A549 (cell line): ENCODE measurements at regions not wholly inside any gene's neighbourhood (a gene's known extent, or its start where the extent isn't known, plus 50 kb on each side); places are given as distances from the start of the nearest gene placed in this dataset.

Source experiments
- ATAC-seq, 2 experiments: fragments of 200-7000 bp in 1 of 2; fragments of >200 bp in 1 of 2; cut with Nextera tagmentation in 1 of 2; cut with Tn5 transposase in 1 of 2; 3 replicates each; pipeline versions ENCODE4 v1.8.0 to v1.9.1; 2018 to 2020; ENCODE audit warnings: mild to moderate bottlenecking in 1 of 2, moderate library complexity in 1 of 2
- CTCF ChIA-PET: fragments of 300-600 bp; sonication (Branson Sonifier 250); formaldehyde crosslinking; extraction: SDS; loops from one replicate; lab custom pipeline; 2021; ENCODE audit warnings: antibody characterized with exemption, inconsistent platforms; lab: Yijun Ruan, JAX
- POLR2A ChIA-PET: fragments of 350-600 bp; formaldehyde crosslinking; extraction: SDS; loops from one replicate; lab custom pipeline; 2021; ENCODE audit warnings: antibody characterized with exemption, inconsistent platforms; lab: Yijun Ruan, JAX
- DNase-seq, 2 experiments: peaks; one replicate each; pipeline versions ENCODE4 v3.0.0 to v3.0.0-alpha.2; 2011 to 2016; ENCODE audit warnings: low read depth in 1 of 2, low spot score in 1 of 2
- FAIRE-seq: peaks from 2 replicates; lab custom pipeline; 2011; peaks lifted over from hg19 to GRCh38; lab: Jason Lieb, UNC
- H3K27ac ChIP-seq, 2 experiments: fragments of >200 bp; sonication (Bioruptor Twin); formaldehyde crosslinking; 3 replicates each; pipeline ENCODE4 v1.5.1; 2016 to 2017
- H3K4me1 ChIP-seq: fragments of >200 bp; sonication (Bioruptor Twin); formaldehyde crosslinking; 3 replicates; pipeline ENCODE4 v1.6.1; 2016
- H3K4me2 ChIP-seq: fragments of >200 bp; sonication (Bioruptor Twin); formaldehyde crosslinking; 3 replicates; pipeline ENCODE4 v1.6.1; 2016
- H3K4me3 ChIP-seq: fragments of >200 bp; sonication (Bioruptor Twin); formaldehyde crosslinking; 3 replicates; pipeline ENCODE4 v1.5.1; 2016
- H3K9me3 ChIP-seq: fragments of >200 bp; sonication (Bioruptor Twin); formaldehyde crosslinking; 3 replicates; pipeline ENCODE4 v1.6.1; 2016
- ATOH8 ChIP-seq: fragments of 250-450 bp; sonication (Bioruptor Pico); IDR thresholded peaks from 2 replicates; pipeline ENCODE4 v1.5.0; 2020; ENCODE audit warnings: low read depth, mild to moderate bottlenecking, moderate library complexity
- BCL3 ChIP-seq: fragments of >200 bp; sonication (Bioruptor Twin); formaldehyde crosslinking; IDR thresholded peaks from 3 replicates; pipeline ENCODE4 v1.6.1; 2016
- CBX2 ChIP-seq: fragments of 200-600 bp; sonication (generic); IDR thresholded peaks from 2 replicates; pipeline ENCODE4 v1.6.1; 2016; ENCODE audit warnings: low read depth, mild to moderate bottlenecking, borderline replicate concordance
- CEBPB ChIP-seq, 2 experiments: fragments of >200 bp in 1 of 2; sonication (Bioruptor Twin) in 1 of 2; formaldehyde crosslinking in 1 of 2; IDR thresholded peaks; 2 replicates each; pipeline ENCODE4 v1.6.1; 2012 to 2016
- CHD2 ChIP-seq: fragments of 150-350 bp; IDR thresholded peaks from 2 replicates; pipeline ENCODE4 v1.6.1; 2014; ENCODE audit warnings: low read length; ENCODE audit not compliant: partially characterized antibody
- CHD4 ChIP-seq: fragments of 200-600 bp; sonication (generic); IDR thresholded peaks from 2 replicates; pipeline ENCODE4 v1.6.1; 2016; ENCODE audit warnings: antibody characterized with exemption, mild to moderate bottlenecking, borderline replicate concordance
- E2F6 ChIP-seq: IDR thresholded peaks from 2 replicates; pipeline ENCODE4 v1.6.1; 2012; ENCODE audit warnings: low read depth, borderline replicate concordance
- ESRRA ChIP-seq: fragments of 150-350 bp; IDR thresholded peaks from 2 replicates; pipeline ENCODE4 v1.6.1; 2014; ENCODE audit warnings: mild to moderate bottlenecking, low read length, borderline replicate concordance
- HDAC2 ChIP-seq: fragments of 200-600 bp; sonication (generic); IDR thresholded peaks from 2 replicates; pipeline ENCODE4 v1.6.1; 2016
- HES2 ChIP-seq: fragments of >200 bp; sonication (Bioruptor Twin); formaldehyde crosslinking; IDR thresholded peaks from 2 replicates; pipeline ENCODE4 v1.6.1; 2016
- HOXB13 ChIP-seq: fragments of 250-450 bp; sonication (Bioruptor Pico); IDR thresholded peaks from 2 replicates; pipeline ENCODE4 v1.5.0; 2020; ENCODE audit warnings: low read depth, mild to moderate bottlenecking, moderate library complexity
- JUN ChIP-seq, 2 experiments: fragments of >200 bp; sonication (Bioruptor Twin); formaldehyde crosslinking; IDR thresholded peaks; 2 replicates in 1 of 2; 3 replicates in 1 of 2; pipeline ENCODE4 v1.6.1; 2016 to 2017
- KDM1A ChIP-seq: fragments of 200-600 bp; sonication (generic); IDR thresholded peaks from 2 replicates; pipeline ENCODE4 v1.6.1; 2016; ENCODE audit warnings: low read depth, mild to moderate bottlenecking
- MAFK ChIP-seq: fragments of 450-650 bp; IDR thresholded peaks from 2 replicates; pipeline ENCODE4 v1.6.1; 2014; ENCODE audit not compliant: partially characterized antibody
- NFE2L2 ChIP-seq: fragments of 150-350 bp; conservative IDR thresholded peaks from 2 replicates; pipeline ENCODE4 v1.6.1; 2014; ENCODE audit warnings: low read length
- NR3C1 ChIP-seq: fragments of >200 bp; sonication (Bioruptor Twin); formaldehyde crosslinking; IDR thresholded peaks from 3 replicates; pipeline ENCODE4 v1.6.1; 2017
- PBX3 ChIP-seq: IDR thresholded peaks from 2 replicates; pipeline ENCODE4 v1.6.1; 2012
- POLR2A ChIP-seq: IDR thresholded peaks from 2 replicates; pipeline ENCODE4 v1.6.1; 2012; ENCODE audit warnings: mild to moderate bottlenecking, low read length
- RAD21 ChIP-seq, 2 experiments: fragments of >200 bp in 1 of 2; sonication (Bioruptor Twin) in 1 of 2; formaldehyde crosslinking in 1 of 2; IDR thresholded peaks in 1 of 2; conservative IDR thresholded peaks in 1 of 2; 2 replicates in 1 of 2; 3 replicates in 1 of 2; pipeline ENCODE4 v1.6.1; 2012 to 2018; ENCODE audit warnings: inconsistent platforms in 1 of 2
- REST ChIP-seq: fragments of 200-600 bp; sonication (generic); IDR thresholded peaks from 2 replicates; pipeline ENCODE4 v1.6.1; 2016; ENCODE audit warnings: antibody characterized with exemption, mild to moderate bottlenecking, moderate library complexity
- TP53 ChIP-seq: fragments of 250-450 bp; sonication (Bioruptor Pico); IDR thresholded peaks from 2 replicates; pipeline ENCODE4 v1.5.0; 2021; ENCODE audit warnings: mild to moderate bottlenecking, moderate library complexity
- ZFP36 ChIP-seq: fragments of 450-650 bp; IDR thresholded peaks from 2 replicates; pipeline ENCODE4 v1.6.1; 2014; ENCODE audit warnings: borderline replicate concordance; ENCODE audit not compliant: partially characterized antibody
- ZNF302 ChIP-seq: fragments of 250-450 bp; sonication (Bioruptor Pico); IDR thresholded peaks from 2 replicates; pipeline ENCODE4 v1.9.0; 2021; ENCODE audit warnings: inconsistent platforms, mild to moderate bottlenecking, moderate library complexity
- ZSCAN20 ChIP-seq: fragments of 250-450 bp; sonication (Bioruptor Pico); IDR thresholded peaks from 2 replicates; pipeline ENCODE4 v1.8.0; 2022; ENCODE audit warnings: mild to moderate bottlenecking, moderate library complexity
- WGBS: methylation state at CpG from one replicate; pipeline ENCODE4 v1.1.6; 2017; ENCODE audit errors: missing lambda C conversion rate; 5-methylcytosine and 5-hydroxymethylcytosine counted together

GRCh38 chr4:174036111-174036510 is 247.4 kb downstream of the FBXO8 start (continued):
- TF ChIP-seq REST (no peak), ZSCAN20 (CRISPR knock-in tag) (no peak), CHD4 (no peak), E2F6 (no peak), HDAC2 (no peak), ESRRA (no peak), JUN (IDR thresholded peaks at IDR 0.05) (no peak)
- TF ChIP-seq, all 56 proteins: peak for 0

- H3K27ac ChIP-seq, result no peak overlapping the region
- FAIRE-seq (no peak), DNase-seq (no peak), ATAC-seq (no peak)
- TF ChIP-seq ZFP36 (no peak), NFE2L2 (no peak), CEBPB (IDR thresholded peaks at IDR 0.05) (no peak), ZNF302 (CRISPR knock-in tag) (no peak), PBX3 (no peak), POLR2A (no peak), HES2 (no peak)
- WGBS, result 32% methylated on average over 2 of the region's 2 CpGs
- H3K9me3 ChIP-seq, result no peaks in the 10 kb centered on the region
- H3K4me1 ChIP-seq, result no peaks in the 10 kb centered on the region
- H3K4me2 ChIP-seq, result no peak overlapping the region
- no peak overlapping the region for H3K4me3 ChIP-seq
- CTCF ChIA-PET, result no interaction called here
- POLR2A ChIA-PET, result no interaction called here
Observed at GRCh38 chr4:174023641-174024040, 259.8 kb downstream of the FBXO8 start.

- H3K4me2 ChIP-seq, result no peak overlapping the region
- ChIA-PET CTCF (interaction anchor here (1.3 kb wide), 1 partner anchor 13 kb away, joined by 3 read pairs; no protein-coding TSS in a partner anchor), POLR2A (no interaction called here)
- WGBS, result 60% methylated on average over 7 of the region's 7 CpGs
- H3K4me3 ChIP-seq, result no peak overlapping the region
- TF ChIP-seq ATOH8 (CRISPR knock-in tag) (no peak), HOXB13 (CRISPR knock-in tag) (no peak), TP53 (CRISPR knock-in tag) (no peak), CHD4 (no peak), NR3C1 (no peak), RAD21 (conservative IDR thresholded peaks at IDR 0.05 in 1 of 2, IDR thresholded peaks at IDR 0.05 in 1 of 2) (no peak), CBX2 (no peak), MAFK (no peak), KDM1A (no peak), BCL3 (no peak), NFE2L2 (no peak), CHD2 (no peak)
- no peak overlapping the region for H3K27ac ChIP-seq
- no peak for ATAC-seq
- no peak for FAIRE-seq
- H3K4me1 ChIP-seq, result no peaks in the 10 kb centered on the region
- no peaks in the 10 kb centered on the region for H3K9me3 ChIP-seq
- no peak for DNase-seq
Observed at GRCh38 chr4:174018236-174018635, 265.2 kb downstream of the FBXO8 start.
